ENCODE measurements at regions not wholly inside any gene's neighbourhood (a gene's known extent, or its start where the extent isn't known, plus 50 kb on each side); places are given as distances from the start of the nearest gene placed in this dataset.
A peak's percentile ranks its signal among the peaks of the same experiment; 100 is the strongest.

DNA sequence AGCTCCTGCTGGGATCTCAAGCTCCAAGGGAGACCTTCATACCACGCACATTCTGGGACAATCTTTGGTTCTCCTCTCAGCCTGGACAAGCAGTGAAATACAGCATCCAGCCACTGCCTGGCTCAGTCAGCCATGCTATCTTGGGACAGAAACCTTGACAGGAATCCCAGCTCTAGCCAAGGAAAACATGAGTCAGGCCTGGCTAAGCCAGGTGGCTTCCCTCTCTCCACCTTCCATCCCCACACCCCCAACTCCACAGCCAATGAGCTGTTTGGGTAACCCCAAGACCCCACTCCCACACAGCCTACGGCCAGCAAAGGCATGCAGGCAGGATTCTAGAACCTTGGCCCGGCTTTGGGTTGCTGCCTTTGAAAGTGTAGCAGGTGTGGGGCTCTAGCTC lies 64.9 kb downstream of the MCFD2 start:
- DNase-seq = no peak

DNA sequence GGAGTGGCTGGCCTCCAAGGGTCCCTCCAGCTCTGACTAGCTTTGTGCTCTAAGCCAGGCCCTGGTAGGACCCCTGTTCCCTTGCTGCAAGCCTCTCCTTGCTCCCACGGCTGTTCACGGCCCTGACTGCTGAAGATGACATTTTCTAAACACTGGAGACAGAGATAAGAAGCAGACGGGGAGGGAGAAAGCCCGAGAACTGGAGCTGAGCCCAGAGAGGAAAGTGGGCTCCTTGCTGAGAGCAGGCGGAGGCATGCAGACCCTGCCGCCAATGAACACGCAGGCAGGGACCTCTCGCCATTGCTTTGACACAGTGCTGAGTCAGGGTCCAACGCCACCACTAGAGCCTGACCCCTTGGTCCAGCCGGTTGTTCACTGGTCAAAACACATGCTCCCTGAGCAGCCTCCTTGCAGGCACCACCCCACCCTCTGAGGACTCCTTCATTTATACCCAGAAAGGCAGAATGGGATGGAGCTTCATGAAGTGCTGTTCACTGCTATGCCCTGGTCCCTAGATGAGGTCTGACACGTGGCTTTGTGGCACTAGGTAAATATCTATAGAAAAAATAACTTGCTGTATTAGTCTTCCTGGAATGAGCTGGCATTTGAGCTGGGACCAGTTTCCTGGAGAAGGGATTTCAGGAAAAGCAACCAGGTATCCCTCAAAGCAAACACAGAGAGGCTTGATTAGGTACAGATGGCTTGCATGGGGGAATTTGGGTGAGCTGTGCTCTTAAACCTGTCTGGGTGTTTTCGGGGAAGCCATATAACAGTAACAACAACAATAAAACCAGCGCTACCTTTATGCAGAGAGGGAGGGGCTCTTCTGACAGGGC lies 65.7 kb downstream of the MCFD2 start:
- no peak for DNase-seq

DNA sequence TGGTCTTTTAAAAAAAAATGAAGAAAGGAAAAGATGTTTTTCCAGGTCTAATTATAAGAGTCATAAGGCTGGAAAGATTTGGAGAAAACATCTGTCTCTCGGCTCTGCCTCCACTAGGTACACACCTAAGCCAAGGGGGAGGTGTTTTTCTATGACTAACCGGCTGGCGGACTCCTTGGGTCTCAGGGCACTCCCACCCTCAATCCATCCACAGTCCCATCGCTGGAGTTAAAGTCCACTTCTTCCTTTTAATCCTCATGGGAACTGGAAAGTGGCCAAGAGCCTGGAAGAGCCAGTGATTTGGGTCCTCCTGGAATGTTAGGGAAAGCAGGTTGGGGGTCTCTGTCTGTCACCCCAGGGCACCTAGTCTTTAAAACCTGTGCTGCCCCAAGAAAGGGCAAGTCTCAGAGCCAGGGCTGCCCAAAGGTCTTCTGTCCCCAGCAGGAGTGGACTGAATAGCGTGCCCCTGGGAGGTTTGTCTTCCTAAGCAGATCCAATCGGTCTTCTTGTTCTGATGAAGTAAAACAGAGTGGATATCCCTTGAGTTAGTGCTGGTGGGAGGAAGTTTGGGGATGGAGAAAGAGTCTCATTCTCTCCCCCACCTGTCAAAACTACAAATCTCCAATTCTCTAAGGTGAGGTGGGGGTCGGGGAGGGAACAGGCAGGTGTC lies 66.4 kb downstream of the MCFD2 start:
- DNase-seq = no peak

DNA sequence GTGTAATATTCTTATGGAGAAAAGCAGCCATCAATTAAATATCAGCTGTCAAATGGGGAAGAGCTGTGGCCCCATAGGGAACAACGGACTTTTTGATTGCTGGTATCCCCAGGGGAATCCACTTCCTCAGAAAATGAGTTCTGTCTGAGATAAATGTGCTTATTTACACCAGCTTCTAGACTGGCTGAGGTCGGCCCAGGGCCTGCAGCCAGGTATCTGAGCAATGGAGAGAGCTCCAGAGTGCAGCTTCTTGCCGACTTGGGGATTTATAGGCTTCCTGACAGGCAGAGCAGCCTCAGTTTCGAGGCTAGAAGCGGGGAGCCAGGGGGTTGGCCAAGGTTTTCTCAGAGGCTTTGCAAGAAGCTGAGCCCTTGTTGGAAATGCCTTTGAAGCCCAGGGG lies 67.2 kb downstream of the MCFD2 start:
- DNase-seq = no peak

DNA sequence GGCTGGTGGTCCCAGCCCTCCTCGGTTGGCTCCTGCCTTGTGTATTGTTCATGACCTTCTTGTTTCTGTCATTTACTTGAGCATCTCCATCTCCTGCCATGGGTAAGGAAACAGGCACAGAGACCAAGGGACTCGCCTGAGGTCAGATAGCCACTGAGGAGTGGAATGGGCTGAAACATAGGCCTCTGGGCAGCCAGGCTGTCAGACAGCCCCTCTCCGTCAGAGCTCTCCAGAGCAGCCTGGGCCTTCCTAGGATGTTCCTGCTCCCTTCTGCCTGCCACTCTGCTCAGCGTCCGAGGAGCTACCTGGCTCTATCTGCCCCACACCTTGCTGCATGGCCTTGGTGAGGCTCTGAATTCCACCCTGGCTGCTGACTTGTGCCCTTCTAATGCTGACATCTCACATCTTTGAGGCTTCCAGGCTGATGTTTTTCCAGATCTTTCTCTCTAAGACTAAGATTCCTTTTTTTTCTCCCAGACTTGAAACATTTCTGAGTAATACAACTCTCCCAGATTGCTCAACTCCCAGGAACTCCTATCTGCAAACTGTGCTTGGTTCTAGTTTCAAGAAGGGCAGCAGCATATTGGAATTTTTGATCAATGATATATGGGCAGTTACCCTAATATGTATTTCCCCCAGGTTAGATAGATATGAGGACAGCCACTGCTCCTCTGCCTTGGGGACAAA lies 67.7 kb downstream of the MCFD2 start:
- no peak for DNase-seq

DNA sequence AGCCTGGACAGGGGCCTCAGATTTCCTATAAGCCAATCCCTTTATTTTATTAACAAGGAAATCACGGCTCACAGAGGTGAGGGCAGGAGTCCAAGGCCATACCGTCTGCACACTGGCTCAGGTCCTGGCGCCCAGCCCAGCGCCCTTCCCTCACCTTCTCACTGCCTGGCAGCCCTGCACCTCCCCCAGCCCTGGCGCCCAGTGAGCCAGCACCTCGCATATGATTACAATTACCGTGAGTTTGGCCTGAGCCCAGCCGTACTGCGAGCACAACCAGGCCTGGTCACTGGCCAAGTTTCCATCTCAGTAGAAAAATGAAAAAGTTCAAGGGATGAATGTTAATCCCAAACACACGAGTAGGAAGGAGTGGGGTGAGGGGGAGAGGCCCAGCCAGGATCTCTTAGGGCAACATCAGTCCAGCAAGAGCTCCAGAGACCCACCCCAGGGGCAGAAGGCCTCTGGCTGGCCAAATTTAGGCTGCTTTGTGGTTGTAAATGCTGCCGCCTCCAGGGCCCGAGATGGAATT lies 68.4 kb downstream of the MCFD2 start:
- DNase-seq = peak; percentile 92

DNA sequence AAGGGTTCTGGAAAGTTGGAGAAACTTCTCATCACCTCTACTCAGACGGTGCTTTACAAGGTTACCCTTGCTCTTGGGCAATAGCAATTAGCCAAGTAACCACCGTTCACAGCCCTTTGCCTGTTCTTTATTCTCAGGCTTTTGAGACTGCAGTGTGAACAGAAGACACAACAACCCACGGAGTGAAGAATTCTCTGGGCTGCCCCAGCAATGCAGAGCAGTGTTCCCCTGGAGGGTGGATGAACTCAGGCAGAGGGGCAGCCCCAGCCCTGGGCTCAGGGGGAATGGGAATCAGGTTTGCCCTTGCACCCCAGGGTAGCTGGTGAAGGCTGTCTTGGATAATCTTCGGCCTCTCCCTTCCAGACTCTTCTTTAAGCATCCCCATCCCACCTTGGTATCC lies 69.1 kb downstream of the MCFD2 start:
- no peak for DNase-seq

DNA sequence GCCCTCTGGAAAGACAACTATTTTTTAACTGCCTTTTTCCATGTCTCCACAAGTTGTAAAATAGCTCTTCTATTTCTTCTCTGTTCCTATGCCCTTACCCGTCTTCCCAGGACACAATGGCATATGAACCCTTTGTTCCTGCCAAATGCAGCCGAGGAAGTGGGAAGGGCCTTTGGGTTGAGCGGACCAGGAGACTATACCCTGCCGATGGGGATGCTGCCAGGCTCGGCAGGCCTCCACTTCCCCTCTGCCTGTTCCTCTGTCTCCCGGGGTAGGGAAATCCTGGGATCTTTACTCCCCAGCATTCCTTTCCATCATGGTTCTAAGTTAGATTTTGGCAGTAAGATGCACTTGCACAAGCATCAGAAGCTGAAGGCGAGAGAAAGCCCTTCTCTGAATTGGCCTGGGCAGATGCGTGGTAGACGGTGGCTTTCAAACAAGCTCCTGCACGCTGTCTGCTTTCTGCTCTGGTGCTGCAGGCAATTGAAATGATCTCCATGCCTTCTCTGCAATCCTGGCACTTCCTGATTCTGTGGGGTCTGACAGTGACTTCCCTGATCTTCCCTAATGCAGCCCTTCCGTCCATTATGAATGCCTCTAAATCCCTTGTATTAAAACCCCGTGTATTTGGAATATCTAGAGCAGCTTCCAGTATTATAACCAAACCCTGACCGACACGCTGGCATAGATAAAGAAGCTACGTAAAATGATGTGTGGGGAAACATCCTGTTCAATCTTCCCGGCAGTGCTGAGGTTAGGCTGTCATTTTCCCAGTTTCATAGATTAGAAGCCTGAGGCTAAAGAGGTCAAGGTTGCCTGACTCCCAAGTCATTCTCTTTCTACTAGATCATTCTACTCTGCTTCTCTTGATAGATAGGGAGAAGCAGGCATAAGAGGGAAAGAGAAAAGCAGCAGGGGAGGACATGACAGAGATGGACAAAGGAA lies 69.8 kb downstream of the MCFD2 start:
- no peak for DNase-seq

DNA sequence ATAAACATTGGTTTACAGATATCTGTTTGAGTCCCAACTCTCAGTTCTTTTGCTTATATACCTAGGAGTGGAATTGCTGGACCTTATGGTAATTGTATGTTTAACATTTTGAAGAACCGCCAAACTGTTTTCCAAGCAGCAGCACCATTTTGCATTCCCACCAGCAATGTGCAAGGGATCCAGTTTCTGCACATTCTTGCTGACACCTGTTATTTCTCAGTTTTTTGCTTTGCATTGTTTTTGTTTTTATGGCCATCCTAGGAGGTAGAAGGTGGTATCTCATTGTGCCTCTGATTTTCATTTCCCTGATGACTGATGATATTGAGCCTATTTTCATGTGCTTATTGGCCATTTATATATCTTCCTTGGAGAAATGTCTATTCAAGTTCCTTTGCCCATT lies 71.2 kb downstream of the MCFD2 start:
- DNase-seq = no peak

DNA sequence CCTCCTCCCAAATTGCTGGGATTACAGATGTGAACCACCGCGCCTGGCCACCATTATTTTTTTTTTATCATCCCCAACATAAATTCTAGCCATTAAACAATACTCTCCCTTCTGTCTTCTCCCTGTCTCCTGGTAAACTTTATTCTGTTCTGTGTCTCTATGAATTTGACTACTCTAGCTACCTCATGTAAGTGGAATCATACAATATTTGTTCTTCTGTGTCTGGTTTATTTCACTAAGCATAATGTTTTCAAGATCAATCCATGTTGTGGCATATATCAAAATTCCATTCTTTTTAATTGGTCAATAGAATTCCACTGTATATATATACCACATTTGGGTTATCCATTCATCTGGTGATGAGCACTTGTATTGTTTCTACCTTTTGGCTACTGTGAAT lies 71.6 kb downstream of the MCFD2 start:
- DNase-seq = no peak

DNA sequence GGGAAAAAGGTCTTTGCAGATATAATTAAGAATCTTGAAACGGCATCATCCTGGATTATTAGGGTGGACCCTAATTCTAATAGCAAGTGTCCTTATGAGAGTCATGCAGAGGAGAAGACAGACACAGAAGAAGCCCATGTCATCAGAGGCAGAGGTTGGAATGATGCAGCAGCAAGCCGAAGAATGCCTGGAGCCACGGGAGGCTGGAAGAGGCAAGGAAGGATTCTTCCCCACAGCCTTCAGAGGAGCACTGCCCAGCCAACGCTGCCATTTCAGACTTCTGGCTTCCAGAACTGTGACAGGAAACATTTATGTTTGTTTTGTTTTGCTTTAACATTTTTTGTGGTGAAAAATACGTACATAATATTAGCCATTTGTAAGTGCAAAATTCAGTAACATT lies 72.3 kb downstream of the MCFD2 start:
- no peak for DNase-seq

DNA sequence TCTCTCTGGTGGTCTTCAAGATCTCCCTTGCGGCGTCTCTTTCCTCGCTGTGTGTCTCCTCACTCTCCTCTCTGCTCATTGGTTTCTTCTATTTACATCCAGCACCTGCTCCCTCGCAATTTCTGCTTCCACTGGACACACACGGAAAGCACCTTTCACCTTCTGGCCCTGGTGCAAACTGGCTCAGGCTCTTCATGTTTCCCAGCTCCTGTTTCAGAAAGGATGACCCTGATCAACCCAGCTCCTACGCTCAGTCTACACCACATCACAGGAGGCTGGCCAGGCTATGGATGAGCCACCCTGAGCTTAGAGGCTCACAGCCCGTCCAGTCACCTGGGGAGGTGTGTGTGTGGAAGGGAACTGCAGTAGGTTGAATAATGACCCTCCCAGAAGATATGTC lies 72.7 kb downstream of the MCFD2 start:
- no peak for DNase-seq

DNA sequence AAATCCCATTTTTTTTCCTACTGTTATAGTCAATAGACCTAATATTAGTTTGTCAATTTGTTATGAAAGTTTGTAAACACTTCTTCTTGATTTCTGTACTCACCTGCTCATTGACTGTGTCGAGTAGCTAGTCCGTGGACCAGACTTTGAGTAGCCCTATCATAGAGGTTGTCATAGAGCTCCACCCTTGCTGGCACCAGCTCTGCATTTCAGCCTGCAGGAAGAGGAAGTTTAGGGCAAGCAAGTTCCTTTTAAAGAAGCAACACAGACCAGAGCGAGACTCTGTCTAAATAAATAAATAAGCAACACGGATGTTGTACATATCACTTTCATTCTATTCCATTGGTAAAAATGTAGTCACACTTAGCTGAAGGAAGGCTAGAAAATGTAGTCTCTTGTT lies 74.0 kb downstream of the MCFD2 start:
- DNase-seq = no peak

DNA sequence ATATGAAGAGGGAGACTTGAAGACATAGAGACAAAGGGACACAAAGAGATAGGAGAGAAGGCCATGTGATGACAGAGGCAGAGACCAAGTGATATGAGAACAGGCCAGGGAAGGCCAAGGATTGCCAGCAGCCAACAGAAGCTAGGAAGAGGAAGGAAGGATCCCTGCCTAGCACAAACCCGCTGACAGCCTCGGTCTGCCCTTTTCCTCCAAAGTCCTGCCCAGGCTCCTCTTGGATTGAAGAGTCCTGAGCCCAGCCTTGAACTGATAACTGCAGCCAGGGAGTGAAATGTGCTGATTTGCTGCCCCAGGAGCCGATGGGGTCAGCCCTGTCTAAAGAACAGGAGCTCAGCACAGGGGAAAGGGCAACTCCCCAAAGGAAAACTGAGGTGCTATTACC lies 76.6 kb downstream of the MCFD2 start:
- DNase-seq = no peak

DNA sequence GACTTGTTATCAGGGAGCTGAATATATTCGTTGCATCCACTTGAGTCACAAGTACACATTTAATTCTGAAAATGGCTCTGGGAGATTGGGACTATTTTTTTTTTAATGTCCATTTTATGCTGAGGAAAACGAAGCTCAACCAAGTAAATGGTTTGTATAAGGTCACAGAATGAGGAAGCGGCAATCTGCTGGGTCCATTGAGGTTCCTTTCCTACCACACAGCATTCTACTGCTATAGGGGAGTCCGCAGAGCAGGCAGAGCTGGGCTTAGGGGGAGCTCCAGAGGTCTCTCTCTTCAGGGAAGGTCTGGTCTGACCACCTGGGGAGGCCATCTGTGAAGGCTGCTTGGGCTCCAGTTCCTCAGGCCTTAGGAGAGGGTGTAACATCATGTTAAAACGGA lies 77.9 kb downstream of the MCFD2 start:
- DNase-seq = no peak

DNA sequence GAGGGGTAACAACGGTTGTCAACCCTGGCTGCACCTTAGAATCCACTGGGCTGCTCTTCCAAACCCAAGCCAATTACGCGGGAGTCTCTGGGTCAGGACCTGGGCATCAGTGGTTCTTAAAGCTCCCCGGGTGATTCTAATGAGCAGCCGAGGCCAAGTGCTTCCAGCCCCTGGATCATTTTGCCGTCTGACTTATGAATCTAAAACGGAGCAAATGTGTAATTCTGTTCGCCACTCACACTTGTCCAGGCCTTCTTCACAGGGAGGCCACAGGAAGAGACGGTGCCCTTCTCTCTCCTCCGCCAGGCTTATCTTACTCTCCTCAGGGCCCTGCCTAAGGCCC lies 78.5 kb downstream of the MCFD2 start:
- no peak for DNase-seq

DNA sequence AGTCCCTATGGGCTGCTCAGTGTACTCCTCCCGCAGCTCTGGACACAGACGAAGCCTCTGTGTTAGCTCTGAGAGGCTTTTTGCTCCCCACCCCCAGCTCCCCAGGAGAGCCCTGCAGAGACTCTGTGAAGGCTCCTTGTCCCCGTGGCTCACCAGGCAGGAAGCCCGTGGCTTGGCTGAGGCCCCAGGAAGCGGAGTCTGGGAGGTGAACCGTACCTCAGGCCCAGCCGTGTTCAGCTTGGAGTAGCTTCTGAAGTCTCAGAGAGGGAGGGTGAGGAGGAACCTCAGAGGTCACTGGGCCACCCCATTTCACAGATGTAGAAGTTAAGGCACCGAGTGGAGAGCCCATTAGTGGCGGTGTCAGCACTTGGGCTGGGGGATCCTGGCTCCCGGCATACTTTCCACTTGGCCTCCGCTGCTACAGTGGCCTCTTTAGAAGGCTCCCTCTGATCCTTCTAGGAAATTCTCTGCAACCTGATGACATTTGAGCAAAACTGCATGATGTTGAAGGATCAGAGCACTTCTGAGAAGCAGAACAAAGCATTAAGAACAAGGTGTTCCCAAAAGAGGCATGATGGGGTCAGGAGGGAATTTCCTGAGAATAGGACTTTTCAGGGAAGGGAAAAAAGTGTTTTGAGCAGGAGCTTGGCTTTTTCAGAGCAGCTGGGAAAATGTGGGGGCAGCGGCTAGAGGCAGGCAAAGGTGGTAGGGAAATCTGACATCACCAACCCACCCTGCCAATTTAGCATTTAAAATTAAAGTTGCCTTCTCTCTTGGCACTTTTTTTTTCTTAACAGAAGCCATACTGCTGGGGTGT lies 79.1 kb downstream of the MCFD2 start:
- no peak for DNase-seq

DNA sequence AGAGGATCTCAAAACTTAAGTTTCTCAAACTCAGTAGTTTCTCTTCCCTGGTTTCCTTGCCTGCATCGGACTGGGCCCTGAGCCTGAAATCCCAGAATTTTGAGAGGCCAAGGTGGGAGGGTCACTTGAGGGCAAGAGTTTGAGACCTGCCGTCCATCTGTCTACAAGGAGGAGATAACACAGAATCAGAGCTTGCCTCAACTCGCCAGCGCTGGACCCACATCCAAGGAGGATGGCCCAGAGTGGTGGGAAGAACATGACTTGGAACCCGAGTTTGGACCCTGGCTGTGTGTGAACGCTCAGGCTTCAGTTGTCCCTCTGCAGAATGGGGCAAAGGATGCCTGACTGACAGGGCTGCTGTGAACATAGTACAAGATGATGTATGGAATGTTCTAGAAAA lies 80.1 kb downstream of the MCFD2 start:
- no peak for DNase-seq

DNA sequence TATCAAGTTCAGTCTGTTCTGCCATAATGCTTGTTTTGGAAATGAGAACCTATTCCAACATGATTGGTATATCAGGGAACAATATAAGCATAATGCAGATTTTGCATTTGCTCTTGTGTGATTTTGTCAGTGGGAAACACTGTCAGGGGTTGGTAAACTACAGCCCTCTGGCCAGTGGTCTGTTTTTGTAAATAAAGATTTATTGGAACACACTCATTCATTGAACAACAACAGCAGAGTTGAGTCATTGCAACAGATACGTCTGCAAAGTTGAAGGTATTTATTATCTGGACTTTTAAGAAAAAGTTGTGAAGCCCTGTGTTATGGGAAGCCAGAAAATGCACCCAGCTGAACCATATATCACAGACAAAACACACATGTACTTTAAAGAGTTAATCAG lies 83.1 kb downstream of the MCFD2 start:
- DNase-seq = no peak

DNA sequence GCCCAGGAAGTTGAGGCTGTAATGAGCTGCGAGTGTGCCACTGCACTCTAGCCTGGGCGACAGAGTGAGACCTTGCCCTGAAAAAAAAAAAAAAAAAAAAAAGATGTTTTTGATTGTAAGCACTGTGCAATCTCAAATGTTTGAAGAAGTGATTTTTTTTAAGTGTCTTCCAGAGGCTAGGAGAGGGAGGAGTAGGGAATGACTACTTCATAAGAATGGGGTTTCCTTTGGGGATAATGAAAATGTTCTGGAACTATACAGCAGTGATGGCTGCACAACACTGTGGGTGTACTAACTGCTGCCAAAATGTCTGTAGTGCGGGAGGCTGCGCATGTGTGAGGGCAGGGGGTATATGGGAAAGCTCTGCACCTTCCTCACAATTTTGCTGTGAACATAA lies 83.7 kb downstream of the MCFD2 start:
- DNase-seq = no peak

DNA sequence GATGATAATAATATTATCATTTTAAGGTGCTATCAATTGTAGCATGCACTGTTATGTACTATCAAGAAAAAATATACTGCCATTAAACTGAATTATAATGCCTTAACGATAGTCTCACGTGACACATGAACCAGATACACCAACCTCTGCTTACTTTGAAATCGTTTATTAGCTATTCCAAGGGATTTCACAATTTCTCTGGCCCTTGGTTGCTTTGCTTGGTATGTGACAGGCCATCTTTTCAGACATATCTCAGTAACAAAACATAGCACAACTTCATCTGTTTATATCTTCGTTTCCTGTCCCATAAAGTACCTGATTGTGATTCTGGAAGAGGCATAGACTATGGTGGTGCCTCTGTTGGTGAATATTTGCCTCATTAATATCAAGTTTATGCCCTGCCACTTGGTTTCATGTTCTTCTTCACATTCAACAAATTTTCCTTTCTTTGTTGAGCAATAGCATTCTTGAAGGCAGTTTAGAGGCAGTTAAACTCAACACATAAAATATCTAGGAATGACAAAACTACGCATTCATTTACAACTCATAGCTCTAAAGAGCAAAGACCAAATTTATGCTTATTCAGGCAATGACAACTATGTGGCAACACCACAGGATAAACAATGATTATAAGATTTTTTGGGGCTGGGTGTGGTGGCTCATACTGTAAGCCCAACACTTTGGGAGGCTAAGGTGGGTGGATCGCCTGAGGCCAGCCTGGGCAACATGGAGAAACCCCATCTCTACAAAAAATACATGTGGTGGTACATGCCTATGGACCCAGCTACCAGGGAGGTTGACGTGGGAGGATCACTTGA lies 84.3 kb downstream of the MCFD2 start:
- no peak for DNase-seq

All from DMS153 (cell line).